Stomach (tissue), 8 donors: ENCODE measurements at regions not wholly inside any gene's neighbourhood (a gene's known extent, or its start where the extent isn't known, plus 50 kb on each side); places are given as distances from the start of the nearest gene placed in this dataset.

Experiments
- DNase-seq, 2 donors: peaks; one replicate each; pipeline versions ENCODE4 v3.0.0 to v3.0.0-alpha.2; 2013 to 2019
- H3K27ac ChIP-seq, 5 donors: fragments of 200-600 bp in 4 of 5; sonication (generic) in 4 of 5; one replicate each; pipeline ENCODE4 v1.5.1; 2013 to 2019; ENCODE audit warnings: mild to moderate bottlenecking in 1 of 5, moderate library complexity in 1 of 5
- H3K27me3 ChIP-seq, 3 donors: fragments of 200-600 bp; sonication (generic); one replicate each; pipeline ENCODE4 v1.5.1; 2017 to 2019; ENCODE audit warnings: mixed run types in 1 of 3
- H3K36me3 ChIP-seq, 4 donors: fragments of 200-600 bp; sonication (generic); 1 replicate in 3 of 4; 2 replicates in 1 of 4; pipeline ENCODE4 v1.5.1; 2016 to 2019
- H3K4me1 ChIP-seq, 4 donors: fragments of 200-600 bp; sonication (generic); one replicate each; pipeline ENCODE4 v1.5.1; 2016 to 2019
- H3K4me3 ChIP-seq, 4 donors: fragments of 200-600 bp; sonication (generic) in 3 of 4; one replicate each; pipeline ENCODE4 v1.5.1; 2016 to 2019; ENCODE audit warnings: mild to moderate bottlenecking in 1 of 4
- H3K9me3 ChIP-seq, 4 donors: fragments of 200-600 bp; sonication (generic); one replicate each; pipeline ENCODE4 v1.5.1; 2016 to 2019
- EP300 ChIP-seq: sonication (generic); formaldehyde crosslinking; IDR thresholded peaks from one replicate; pipeline ENCODE4 v1.6.1; 2017; ENCODE audit warnings: antibody characterized with exemption
- POLR2A ChIP-seq, 4 donors: fragments of 450-650 bp; IDR thresholded peaks; one replicate each; pipeline ENCODE4 v1.6.1; 2016; ENCODE audit warnings: antibody characterized with exemption in 4 of 4, control low read depth in 2 of 4, mild to moderate bottlenecking in 1 of 4, moderate library complexity in 1 of 4
- POLR2AphosphoS5 ChIP-seq, 3 donors: sonication (generic); formaldehyde crosslinking; IDR thresholded peaks; one replicate each; pipeline ENCODE4 v1.6.1; 2016; ENCODE audit warnings: antibody characterized with exemption in 3 of 3
- WGBS, 5 donors: extraction: QIAGEN DNeasy Blood & Tissue Kit in 3 of 5; methylation state at CpG; one replicate each; pipeline versions ENCODE4 v1.1.5 to v1.1.7; 2013 to 2018; 5-methylcytosine and 5-hydroxymethylcytosine counted together
- intact Hi-C: fragments of 100-400 bp; cut with DNase I; formaldehyde crosslinking; loops from one replicate; pipeline ENCODE4 v1.15.1; 2023; ENCODE audit warnings: low total_unique reads
- TF ChIP-seq, protein P1 (sequence below), 7 experiments: fragments of 450-650 bp in 4 of 7; fragments of 200-600 bp in 3 of 7; sonication (generic) in 3 of 7; IDR thresholded peaks; one replicate each; pipeline ENCODE4 v1.5.1; 2016 to 2019; ENCODE audit warnings: antibody characterized with exemption in 7 of 7, control low read depth in 2 of 7, mild to moderate bottlenecking in 1 of 7
- donor health status: healthy with polysubstance abuse.
- donor health status: Bipolar disorder and iron deficiency.
- donor health status: healthy.

DNA sequence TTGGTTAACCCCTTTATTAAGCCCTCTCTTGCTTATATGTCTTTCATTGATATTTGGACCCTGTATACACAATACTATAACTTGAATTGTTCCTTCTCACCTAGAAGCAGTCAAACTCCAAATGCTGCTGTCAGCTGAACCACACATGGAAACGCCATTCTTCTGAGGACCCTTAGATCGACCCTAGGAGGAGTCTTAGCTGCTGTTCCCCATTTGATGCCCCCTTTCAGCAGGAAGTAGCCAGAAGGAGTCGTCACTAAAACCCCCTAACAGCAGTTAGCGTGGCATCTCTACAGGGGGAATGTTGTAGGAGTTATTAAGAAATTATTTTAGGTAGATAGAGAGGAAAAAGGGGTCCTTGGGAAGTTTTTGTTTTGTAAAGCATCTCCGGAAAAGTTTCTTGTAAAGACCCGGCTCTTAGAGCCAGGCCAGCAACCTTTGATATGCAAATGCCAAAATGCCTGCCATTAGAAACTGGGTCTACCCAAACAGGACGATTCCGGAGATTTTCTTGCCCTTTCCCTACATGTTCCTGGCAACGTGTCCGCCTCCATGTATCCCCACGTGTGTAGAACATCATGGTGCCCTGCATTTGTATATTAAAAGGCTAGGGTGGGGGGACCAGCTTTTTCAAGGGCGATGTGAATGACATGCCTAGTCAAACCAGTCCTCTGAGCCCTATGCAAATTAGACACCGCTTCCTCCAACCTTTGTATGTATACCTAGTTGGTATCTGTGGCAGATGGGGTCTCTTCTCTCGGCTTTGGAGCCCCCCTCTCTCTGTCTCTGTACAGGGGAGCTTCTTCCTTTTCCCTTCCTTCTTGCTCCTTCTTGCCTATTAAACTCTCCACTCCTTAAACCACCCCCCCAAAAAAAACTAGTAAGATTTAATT, 638.4 kb upstream of the POU3F3 start:
- H3K27ac ChIP-seq, result no peak overlapping the region
- no peak for DNase-seq
- no peaks in the 10 kb centered on the region for H3K36me3 ChIP-seq
- TF ChIP-seq POLR2AphosphoS5 (IDR thresholded peaks at IDR 0.05) (no peak), POLR2A (IDR thresholded peaks at IDR 0.05) (no peak), EP300 (no peak)
- TF ChIP-seq, protein P1, sequence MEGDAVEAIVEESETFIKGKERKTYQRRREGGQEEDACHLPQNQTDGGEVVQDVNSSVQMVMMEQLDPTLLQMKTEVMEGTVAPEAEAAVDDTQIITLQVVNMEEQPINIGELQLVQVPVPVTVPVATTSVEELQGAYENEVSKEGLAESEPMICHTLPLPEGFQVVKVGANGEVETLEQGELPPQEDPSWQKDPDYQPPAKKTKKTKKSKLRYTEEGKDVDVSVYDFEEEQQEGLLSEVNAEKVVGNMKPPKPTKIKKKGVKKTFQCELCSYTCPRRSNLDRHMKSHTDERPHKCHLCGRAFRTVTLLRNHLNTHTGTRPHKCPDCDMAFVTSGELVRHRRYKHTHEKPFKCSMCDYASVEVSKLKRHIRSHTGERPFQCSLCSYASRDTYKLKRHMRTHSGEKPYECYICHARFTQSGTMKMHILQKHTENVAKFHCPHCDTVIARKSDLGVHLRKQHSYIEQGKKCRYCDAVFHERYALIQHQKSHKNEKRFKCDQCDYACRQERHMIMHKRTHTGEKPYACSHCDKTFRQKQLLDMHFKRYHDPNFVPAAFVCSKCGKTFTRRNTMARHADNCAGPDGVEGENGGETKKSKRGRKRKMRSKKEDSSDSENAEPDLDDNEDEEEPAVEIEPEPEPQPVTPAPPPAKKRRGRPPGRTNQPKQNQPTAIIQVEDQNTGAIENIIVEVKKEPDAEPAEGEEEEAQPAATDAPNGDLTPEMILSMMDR (IDR thresholded peaks at IDR 0.05), result no peak
- 30 to 42% (median 37%) methylated on average over 14 of the region's 14 CpGs for WGBS, 5 donors
- H3K27me3 ChIP-seq, result no peaks in the 10 kb centered on the region
- H3K4me1 ChIP-seq, result no peaks in the 10 kb centered on the region
- H3K9me3 ChIP-seq, result no peaks in the 10 kb centered on the region
- no peak overlapping the region for H3K4me3 ChIP-seq
- intact Hi-C loops, result no loop called here

DNA sequence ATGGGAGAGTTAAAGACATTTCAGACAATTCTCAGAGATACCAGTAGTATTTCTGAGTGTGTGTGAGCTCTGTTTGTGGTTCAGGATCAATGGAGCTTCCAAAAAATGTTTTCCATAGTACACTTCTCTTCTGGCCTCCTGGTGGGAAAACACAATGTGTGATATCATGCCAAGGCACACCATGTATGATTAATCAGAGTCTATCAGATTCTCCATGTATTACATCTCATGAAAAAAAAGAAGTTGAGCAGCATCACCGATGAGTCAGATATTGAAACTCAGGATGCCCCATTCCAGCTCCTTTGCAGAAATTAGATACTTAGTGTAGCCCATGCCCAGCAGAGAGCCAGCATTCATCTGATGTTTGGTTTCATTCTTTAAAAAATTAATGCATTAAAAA, 620.3 kb upstream of the POU3F3 start:
- intact Hi-C loops, result no loop called here
- WGBS, 5 donors, result 89 to 100% (median 93%) methylated on average over 1 of the region's 1 CpG

DNA sequence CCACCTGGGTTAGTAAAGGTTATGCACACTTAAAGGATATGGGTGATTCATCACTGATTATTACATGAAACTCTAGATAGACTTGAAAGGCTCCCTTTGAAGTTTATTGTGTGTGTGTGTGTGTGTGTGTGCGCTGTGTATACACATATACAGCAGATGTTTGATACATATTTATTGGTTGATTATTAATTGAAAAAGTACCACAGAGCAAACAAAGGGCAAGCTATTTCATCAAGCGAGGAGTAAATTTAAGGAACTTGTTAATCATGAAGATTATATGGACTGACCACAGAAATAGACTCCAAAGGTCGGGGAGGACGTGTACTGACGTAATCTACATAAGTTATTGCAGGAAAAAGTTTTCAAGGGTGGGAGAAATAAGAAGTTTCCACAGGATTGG, 617.4 kb upstream of the POU3F3 start:
- no peak for DNase-seq
- peaks cover 0 to 22% (median 17%) of the 10 kb centered on the region in 4 donors for H3K9me3 ChIP-seq
- H3K4me1 ChIP-seq, result no peaks in the 10 kb centered on the region
- no peak overlapping the region for H3K27ac ChIP-seq
- no peaks in the 10 kb centered on the region for H3K27me3 ChIP-seq
- no peak overlapping the region for H3K4me3 ChIP-seq
- no peak for TF ChIP-seq POLR2AphosphoS5 (IDR thresholded peaks at IDR 0.05)
- no peak for TF ChIP-seq EP300
- no peak for TF ChIP-seq POLR2A (IDR thresholded peaks at IDR 0.05)
- TF ChIP-seq, protein P1 (IDR thresholded peaks at IDR 0.05), result no peak
- no peaks in the 10 kb centered on the region for H3K36me3 ChIP-seq
- intact Hi-C loops, result no loop called here
- 51 to 69% (median 57%) methylated on average over 5 of the region's 5 CpGs for WGBS, 5 donors

More for the DNA sequence above, 620.3 kb upstream of the POU3F3 start:
- no peaks in the 10 kb centered on the region for H3K27me3 ChIP-seq
- no peak overlapping the region for H3K4me3 ChIP-seq
- H3K36me3 ChIP-seq, result no peaks in the 10 kb centered on the region
- H3K4me1 ChIP-seq, result no peaks in the 10 kb centered on the region
- DNase-seq, result no peak
- no peak overlapping the region for H3K27ac ChIP-seq
- peaks cover 0 to 5% (median 2%) of the 10 kb centered on the region in 4 donors for H3K9me3 ChIP-seq
- TF ChIP-seq POLR2AphosphoS5 (IDR thresholded peaks at IDR 0.05) (no peak), POLR2A (IDR thresholded peaks at IDR 0.05) (no peak)

DNA sequence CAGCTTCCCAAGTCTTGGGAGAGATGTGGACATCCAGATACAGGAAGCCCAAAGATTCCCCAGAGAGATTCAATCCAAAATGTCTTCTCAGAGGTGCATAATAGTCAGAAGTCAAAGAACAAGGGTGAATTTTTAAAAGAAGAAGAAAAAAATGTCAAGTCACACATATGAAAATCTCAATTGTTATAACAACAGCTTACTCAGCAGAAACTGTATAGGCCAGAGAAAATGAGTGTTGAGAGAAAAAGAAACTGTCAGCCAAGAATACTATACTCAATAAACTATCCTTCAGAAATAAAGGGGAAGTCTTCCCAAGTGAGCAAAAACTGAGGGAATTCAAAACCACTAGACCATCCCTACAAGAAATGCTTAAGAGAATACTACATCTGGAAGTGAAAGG, 612.9 kb upstream of the POU3F3 start:
- H3K36me3 ChIP-seq, result no peaks in the 10 kb centered on the region
- H3K27me3 ChIP-seq, result no peaks in the 10 kb centered on the region
- DNase-seq, result no peak
- peaks cover 0 to 38% (median 17%) of the 10 kb centered on the region in 4 donors for H3K9me3 ChIP-seq
- TF ChIP-seq POLR2AphosphoS5 (IDR thresholded peaks at IDR 0.05), result no peak
- TF ChIP-seq, protein P1 (IDR thresholded peaks at IDR 0.05), result no peak
- no peak for TF ChIP-seq EP300
- TF ChIP-seq POLR2A (IDR thresholded peaks at IDR 0.05), result no peak
- intact Hi-C loops, result no loop called here
- no peak overlapping the region for H3K4me3 ChIP-seq
- no peak overlapping the region for H3K27ac ChIP-seq
- H3K4me1 ChIP-seq, result no peaks in the 10 kb centered on the region

DNA sequence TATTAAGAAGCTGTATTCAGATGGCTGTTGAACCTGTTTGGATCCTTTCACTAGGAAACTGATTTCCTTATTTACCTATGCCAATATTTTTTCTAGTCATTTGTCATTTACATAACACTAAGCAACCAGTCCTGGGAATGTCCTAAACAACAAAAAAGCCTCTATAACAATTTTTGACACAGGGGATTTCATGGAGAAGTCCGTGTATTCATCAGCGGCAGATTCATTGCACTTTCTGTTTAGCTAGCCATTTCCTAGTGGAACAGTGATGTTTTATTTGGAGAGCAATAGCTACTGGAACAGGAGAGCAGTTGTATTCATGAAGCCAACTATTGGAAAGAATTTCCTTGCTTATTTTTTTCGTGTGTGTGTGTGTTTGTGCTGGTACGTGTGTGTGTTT, 604.3 kb upstream of the POU3F3 start:
- Histone ChIP-seq H3K4me1 (no peaks in the 10 kb centered on the region), H3K27ac (no peak overlapping the region), H3K36me3 (no peaks in the 10 kb centered on the region), H3K4me3 (no peak overlapping the region), H3K9me3 (peaks cover 0 to 7% (median under 1%) of the 10 kb centered on the region in 4 donors), H3K27me3 (no peaks in the 10 kb centered on the region)
- DNase-seq, result no peak
- no peak for TF ChIP-seq POLR2A (IDR thresholded peaks at IDR 0.05)
- no peak for TF ChIP-seq POLR2AphosphoS5 (IDR thresholded peaks at IDR 0.05)
- TF ChIP-seq, protein P1 (IDR thresholded peaks at IDR 0.05), result no peak
- no peak for TF ChIP-seq EP300
- intact Hi-C loops, result no loop called here
- 58 to 69% (median 61%) methylated on average over 4 of the region's 4 CpGs for WGBS, 5 donors
